ENCODE measurements at regions not wholly inside any gene's neighbourhood (a gene's known extent, or its start where the extent isn't known, plus 50 kb on each side); places are given as distances from the start of the nearest gene placed in this dataset.

GRCh38 chr5:30994176-30994575 lies 199.3 kb upstream of the CDH6 start:
- Histone ChIP-seq H4K20me1 (ENCODE audit: control insufficient read depth, extremely low read depth, insufficient read depth, low read length) (no peaks in the 10 kb centered on the region), H3K4me1 (ENCODE audit: control insufficient read depth, extremely low read depth, insufficient read depth, low read length) (no peaks in the 10 kb centered on the region), H3K4me3 (replicated peaks in 1 of 4; ENCODE audit: control extremely low read depth in 1 of 4, insufficient read depth in 1 of 4, low read depth in 3 of 4, low read length in 4 of 4) (no peak overlapping the region), H2AFZ (ENCODE audit: low read length) (no peak overlapping the region), H3K27me3 (ENCODE audit: control insufficient read depth, insufficient read depth, low read length) (no peaks in the 10 kb centered on the region), H3K27ac (ENCODE audit: insufficient read depth, low read length) (no peak overlapping the region), H3K4me2 (ENCODE audit: extremely low read depth, insufficient read depth, low read length) (no peak overlapping the region), H3K79me2 (ENCODE audit: control insufficient read depth, insufficient read depth, low read length) (no peaks in the 10 kb centered on the region), H3K9me3 (ENCODE audit: control insufficient read depth, insufficient read depth, low read depth, low read length) (no peaks in the 10 kb centered on the region), H3K36me3 (ENCODE audit: control insufficient read depth, insufficient read depth, low read length) (no peaks in the 10 kb centered on the region), H3K9ac (ENCODE audit: insufficient read depth, low read length) (no peak overlapping the region)
- TF ChIP-seq EZH2 (IDR thresholded peaks at IDR 0.05; ENCODE audit: low read length, missing control alignments), result no peak
- TF ChIP-seq CTCF (conservative IDR thresholded peaks at IDR 0.05 in 1 of 2, IDR thresholded peaks at IDR 0.05 in 1 of 2; ENCODE audit: low read depth in 1 of 2, low read length in 2 of 2), result no peak
- DNase-seq (ENCODE audit: low read depth in 2 of 2), result no peak

- no peaks in the 10 kb centered on the region for H3K27me3 ChIP-seq (ENCODE audit: control insufficient read depth, insufficient read depth, low read length)
- H3K9me3 ChIP-seq (ENCODE audit: control insufficient read depth, insufficient read depth, low read depth, low read length), result no peaks in the 10 kb centered on the region
- DNase-seq (ENCODE audit: low read depth in 2 of 2), result peak in 1 of 2 donors; percentile 39
- H2AFZ ChIP-seq (ENCODE audit: low read length), result no peak overlapping the region
- no peaks in the 10 kb centered on the region for H3K79me2 ChIP-seq (ENCODE audit: control insufficient read depth, insufficient read depth, low read length)
- TF ChIP-seq CTCF (conservative IDR thresholded peaks at IDR 0.05 in 1 of 2, IDR thresholded peaks at IDR 0.05 in 1 of 2; ENCODE audit: low read depth in 1 of 2, low read length in 2 of 2) (no peak), EZH2 (IDR thresholded peaks at IDR 0.05; ENCODE audit: low read length, missing control alignments) (no peak)
- no peaks in the 10 kb centered on the region for H3K4me1 ChIP-seq (ENCODE audit: control insufficient read depth, extremely low read depth, insufficient read depth, low read length)
- H3K4me3 ChIP-seq (replicated peaks in 1 of 4; ENCODE audit: control extremely low read depth in 1 of 4, insufficient read depth in 1 of 4, low read depth in 3 of 4, low read length in 4 of 4), result no peak overlapping the region
- no peaks in the 10 kb centered on the region for H3K36me3 ChIP-seq (ENCODE audit: control insufficient read depth, insufficient read depth, low read length)
- no peak overlapping the region for H3K27ac ChIP-seq (ENCODE audit: insufficient read depth, low read length)
- H4K20me1 ChIP-seq (ENCODE audit: control insufficient read depth, extremely low read depth, insufficient read depth, low read length), result no peaks in the 10 kb centered on the region
- H3K9ac ChIP-seq (ENCODE audit: insufficient read depth, low read length), result no peak overlapping the region
- no peak overlapping the region for H3K4me2 ChIP-seq (ENCODE audit: extremely low read depth, insufficient read depth, low read length)
These were observed 202.0 kb upstream of the CDH6 start for GRCh38 chr5:30991462-30991861.

GRCh38 chr5:30981576-30981975 lies 211.9 kb upstream of the CDH6 start:
- no peak overlapping the region for H3K27ac ChIP-seq (ENCODE audit: insufficient read depth, low read length)

More at GRCh38 chr5:30981576-30981975, 211.9 kb upstream of the CDH6 start:
- Histone ChIP-seq H3K27me3 (ENCODE audit: control insufficient read depth, insufficient read depth, low read length) (no peaks in the 10 kb centered on the region), H3K4me1 (ENCODE audit: control insufficient read depth, extremely low read depth, insufficient read depth, low read length) (no peaks in the 10 kb centered on the region), H3K9me3 (ENCODE audit: control insufficient read depth, insufficient read depth, low read depth, low read length) (no peaks in the 10 kb centered on the region), H3K79me2 (ENCODE audit: control insufficient read depth, insufficient read depth, low read length) (no peaks in the 10 kb centered on the region), H3K36me3 (ENCODE audit: control insufficient read depth, insufficient read depth, low read length) (no peaks in the 10 kb centered on the region), H2AFZ (ENCODE audit: low read length) (no peak overlapping the region), H4K20me1 (ENCODE audit: control insufficient read depth, extremely low read depth, insufficient read depth, low read length) (no peaks in the 10 kb centered on the region), H3K4me2 (ENCODE audit: extremely low read depth, insufficient read depth, low read length) (no peak overlapping the region), H3K4me3 (replicated peaks in 1 of 4; ENCODE audit: control extremely low read depth in 1 of 4, insufficient read depth in 1 of 4, low read depth in 3 of 4, low read length in 4 of 4) (no peak overlapping the region), H3K9ac (ENCODE audit: insufficient read depth, low read length) (no peak overlapping the region)
- TF ChIP-seq EZH2 (IDR thresholded peaks at IDR 0.05; ENCODE audit: low read length, missing control alignments), result no peak
- no peak for TF ChIP-seq CTCF (conservative IDR thresholded peaks at IDR 0.05 in 1 of 2, IDR thresholded peaks at IDR 0.05 in 1 of 2; ENCODE audit: low read depth in 1 of 2, low read length in 2 of 2)
- DNase-seq (ENCODE audit: low read depth in 2 of 2), result peak in 1 of 2 donors; percentile 66

Measured in fibroblast of lung (primary cell).